ENCODE measurements at regions not wholly inside any gene's neighbourhood (a gene's known extent, or its start where the extent isn't known, plus 50 kb on each side); places are given as distances from the start of the nearest gene placed in this dataset.

- no peak overlapping the region for H3K4me2 ChIP-seq (ENCODE audit: insufficient read depth, low read length)
- no peaks in the 10 kb centered on the region for H3K79me2 ChIP-seq (ENCODE audit: insufficient read depth, low read length)
- no peak overlapping the region for H2AFZ ChIP-seq (ENCODE audit: low read depth, low read length)
- H4K20me1 ChIP-seq (ENCODE audit: insufficient read depth, low read length): no peaks in the 10 kb centered on the region
- TF ChIP-seq, protein P1, sequence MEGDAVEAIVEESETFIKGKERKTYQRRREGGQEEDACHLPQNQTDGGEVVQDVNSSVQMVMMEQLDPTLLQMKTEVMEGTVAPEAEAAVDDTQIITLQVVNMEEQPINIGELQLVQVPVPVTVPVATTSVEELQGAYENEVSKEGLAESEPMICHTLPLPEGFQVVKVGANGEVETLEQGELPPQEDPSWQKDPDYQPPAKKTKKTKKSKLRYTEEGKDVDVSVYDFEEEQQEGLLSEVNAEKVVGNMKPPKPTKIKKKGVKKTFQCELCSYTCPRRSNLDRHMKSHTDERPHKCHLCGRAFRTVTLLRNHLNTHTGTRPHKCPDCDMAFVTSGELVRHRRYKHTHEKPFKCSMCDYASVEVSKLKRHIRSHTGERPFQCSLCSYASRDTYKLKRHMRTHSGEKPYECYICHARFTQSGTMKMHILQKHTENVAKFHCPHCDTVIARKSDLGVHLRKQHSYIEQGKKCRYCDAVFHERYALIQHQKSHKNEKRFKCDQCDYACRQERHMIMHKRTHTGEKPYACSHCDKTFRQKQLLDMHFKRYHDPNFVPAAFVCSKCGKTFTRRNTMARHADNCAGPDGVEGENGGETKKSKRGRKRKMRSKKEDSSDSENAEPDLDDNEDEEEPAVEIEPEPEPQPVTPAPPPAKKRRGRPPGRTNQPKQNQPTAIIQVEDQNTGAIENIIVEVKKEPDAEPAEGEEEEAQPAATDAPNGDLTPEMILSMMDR (IDR thresholded peaks at IDR 0.05; ENCODE audit: borderline replicate concordance, extremely low read depth, low read length, poor library complexity, severe bottlenecking): no peak
- no peak for TF ChIP-seq EZH2 (IDR thresholded peaks at IDR 0.05; ENCODE audit: borderline replicate concordance, low read depth, low read length, severe bottlenecking)
- no peaks in the 10 kb centered on the region for H3K4me1 ChIP-seq (ENCODE audit: insufficient read depth, low read length)
- no peaks in the 10 kb centered on the region for H3K27me3 ChIP-seq (ENCODE audit: insufficient read depth, low read length, poor library complexity)
- no peak overlapping the region for H3K9ac ChIP-seq (ENCODE audit: low read depth, low read length)
- no peaks in the 10 kb centered on the region for H3K36me3 ChIP-seq (ENCODE audit: insufficient read depth, low read length)
- DNase-seq: no peak
- no peak overlapping the region for H3K4me3 ChIP-seq (ENCODE audit: low read depth in 1 of 2, low read length in 2 of 2)
- ATAC-seq (ENCODE audit: insufficient read depth, low read depth): no peak
- no peak overlapping the region for H3K27ac ChIP-seq (ENCODE audit: low read length)
- H3K9me3 ChIP-seq (ENCODE audit: insufficient read depth, low read length, severe bottlenecking): no peaks in the 10 kb centered on the region
These were observed 1315.1 kb upstream of the DDX18 start for GRCh38 chr2:116499389-116499788.

DNA sequence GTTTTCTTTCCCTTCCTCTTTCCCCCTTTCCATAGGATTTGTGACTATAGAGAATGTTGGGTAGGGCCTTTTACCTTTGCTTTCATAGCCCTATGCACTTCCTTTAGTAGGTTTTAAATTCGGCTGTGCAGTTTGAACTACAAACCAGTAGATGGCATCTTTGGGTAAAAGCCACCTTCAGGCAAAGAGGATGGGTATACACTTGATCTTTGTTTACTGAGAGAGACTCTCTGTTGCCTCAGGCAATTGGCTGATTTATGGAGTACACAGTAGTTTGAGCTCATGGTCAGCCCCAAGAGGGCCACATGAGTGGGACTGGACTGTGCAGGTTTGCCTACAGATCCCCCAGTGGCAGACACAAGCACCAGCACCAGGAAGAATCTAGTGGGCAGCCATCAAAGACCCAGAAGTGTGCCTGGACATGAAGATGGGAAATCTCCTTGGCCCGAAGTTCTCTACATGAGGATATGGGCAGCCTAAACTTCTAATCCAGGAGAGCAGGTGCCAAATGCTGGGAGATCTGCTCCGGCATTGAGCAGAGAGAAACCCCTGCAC, 1304.3 kb upstream of the DDX18 start:
- peak overlapping the region; percentile 36; the same call in 1 of the 2 replicates for H2AFZ ChIP-seq (ENCODE audit: low read depth, low read length)
- no peak for TF ChIP-seq EZH2 (IDR thresholded peaks at IDR 0.05; ENCODE audit: borderline replicate concordance, low read depth, low read length, severe bottlenecking)
- TF ChIP-seq, protein P1 (IDR thresholded peaks at IDR 0.05; ENCODE audit: borderline replicate concordance, extremely low read depth, low read length, poor library complexity, severe bottlenecking): peak; percentile 67
- H4K20me1 ChIP-seq (ENCODE audit: insufficient read depth, low read length): no peaks in the 10 kb centered on the region
- DNase-seq: no peak
- H3K27ac ChIP-seq (ENCODE audit: low read length): no peak overlapping the region
- no peaks in the 10 kb centered on the region for H3K79me2 ChIP-seq (ENCODE audit: insufficient read depth, low read length)
- H3K9me3 ChIP-seq (ENCODE audit: insufficient read depth, low read length, severe bottlenecking): no peaks in the 10 kb centered on the region
- no peaks in the 10 kb centered on the region for H3K36me3 ChIP-seq (ENCODE audit: insufficient read depth, low read length)
- peak; percentile 61; the same call in 2 of the 3 replicates for ATAC-seq (ENCODE audit: insufficient read depth, low read depth)
- no peak overlapping the region for H3K4me3 ChIP-seq (ENCODE audit: low read depth in 1 of 2, low read length in 2 of 2)
- H3K4me2 ChIP-seq (ENCODE audit: insufficient read depth, low read length): no peak overlapping the region
- H3K4me1 ChIP-seq (ENCODE audit: insufficient read depth, low read length): no peaks in the 10 kb centered on the region
- no peaks in the 10 kb centered on the region for H3K27me3 ChIP-seq (ENCODE audit: insufficient read depth, low read length, poor library complexity)
- no peak overlapping the region for H3K9ac ChIP-seq (ENCODE audit: low read depth, low read length)

DNA sequence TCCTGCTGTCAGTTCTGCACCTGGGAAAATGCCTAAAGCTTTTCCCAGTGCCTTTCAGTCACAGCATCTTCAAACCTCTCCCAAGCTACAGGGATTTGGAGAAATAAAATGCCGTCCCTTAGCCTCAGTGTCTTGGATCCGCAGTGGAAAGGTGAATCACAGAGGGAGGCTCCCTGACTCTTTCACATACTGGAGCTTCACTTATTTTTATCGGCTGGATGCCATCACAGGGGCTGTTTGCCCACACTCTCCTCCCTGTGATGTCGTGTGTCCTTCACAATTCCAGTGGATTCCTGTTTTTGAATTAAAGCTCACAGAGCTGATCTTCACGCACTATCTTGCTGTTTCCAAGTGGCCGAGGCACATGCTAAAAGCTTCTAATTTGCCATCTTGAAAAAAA, 1303.1 kb upstream of the DDX18 start:
- H2AFZ ChIP-seq (ENCODE audit: low read depth, low read length): no peak overlapping the region
- no peaks in the 10 kb centered on the region for H3K4me1 ChIP-seq (ENCODE audit: insufficient read depth, low read length)
- no peak overlapping the region for H3K4me2 ChIP-seq (ENCODE audit: insufficient read depth, low read length)
- H3K27me3 ChIP-seq (ENCODE audit: insufficient read depth, low read length, poor library complexity): no peaks in the 10 kb centered on the region
- TF ChIP-seq, protein P1 (IDR thresholded peaks at IDR 0.05; ENCODE audit: borderline replicate concordance, extremely low read depth, low read length, poor library complexity, severe bottlenecking): no peak
- no peak for TF ChIP-seq EZH2 (IDR thresholded peaks at IDR 0.05; ENCODE audit: borderline replicate concordance, low read depth, low read length, severe bottlenecking)
- H3K9ac ChIP-seq (ENCODE audit: low read depth, low read length): no peak overlapping the region
- H3K79me2 ChIP-seq (ENCODE audit: insufficient read depth, low read length): no peaks in the 10 kb centered on the region
- H3K27ac ChIP-seq (ENCODE audit: low read length): no peak overlapping the region
- no peaks in the 10 kb centered on the region for H3K36me3 ChIP-seq (ENCODE audit: insufficient read depth, low read length)
- no peaks in the 10 kb centered on the region for H4K20me1 ChIP-seq (ENCODE audit: insufficient read depth, low read length)
- H3K9me3 ChIP-seq (ENCODE audit: insufficient read depth, low read length, severe bottlenecking): no peaks in the 10 kb centered on the region
- H3K4me3 ChIP-seq (ENCODE audit: low read depth in 1 of 2, low read length in 2 of 2): no peak overlapping the region
- ATAC-seq (ENCODE audit: insufficient read depth, low read depth) (no peak), DNase-seq (no peak)

All from DND-41 (cell line).